Ishikawa (cell line): ENCODE measurements at regions not wholly inside any gene's neighbourhood (a gene's known extent, or its start where the extent isn't known, plus 50 kb on each side); places are given as distances from the start of the nearest gene placed in this dataset.

Experiments
- FOXM1 ChIP-seq: IDR thresholded peaks from 2 replicates; pipeline ENCODE4 v1.6.1; 2012; ENCODE audit warnings: low read depth, borderline replicate concordance
- RAD21 ChIP-seq: IDR thresholded peaks from 2 replicates; pipeline ENCODE4 v1.6.1; 2012; ENCODE audit warnings: low read depth
- REST ChIP-seq: IDR thresholded peaks from 2 replicates; pipeline ENCODE4 v1.6.1; 2012; ENCODE audit warnings: low read depth, mild to moderate bottlenecking
- TCF12 ChIP-seq: IDR thresholded peaks from 2 replicates; pipeline ENCODE4 v1.6.1; 2012; ENCODE audit warnings: low read depth
- TEAD4 ChIP-seq: IDR thresholded peaks from 2 replicates; pipeline ENCODE4 v1.6.1; 2012
- USF1 ChIP-seq: IDR thresholded peaks from 2 replicates; pipeline ENCODE4 v1.6.1; 2012
- YY1 ChIP-seq: IDR thresholded peaks from 2 replicates; pipeline ENCODE4 v1.6.1; 2012; ENCODE audit warnings: low read depth

- no peak for TF ChIP-seq USF1
- TF ChIP-seq FOXM1 = no peak
- no peak for TF ChIP-seq YY1
- no peak for TF ChIP-seq TEAD4
- no peak for TF ChIP-seq RAD21
- no peak for TF ChIP-seq TCF12
- no peak for TF ChIP-seq REST
Measured at GRCh38 chr6:23055523-23055922, 486.2 kb downstream of the HDGFL1 start.
